K562 (cell line): ENCODE measurements at regions not wholly inside any gene's neighbourhood (a gene's known extent, or its start where the extent isn't known, plus 50 kb on each side); places are given as distances from the start of the nearest gene placed in this dataset.

Experiments used
- ATAC-seq: fragments of 200-7000 bp; cut with Tn5 transposase; 3 replicates; pipeline ENCODE4 v1.9.1; 2020; ENCODE audit warnings: moderate library complexity
- BruUV-seq: library from RNA; stranded (reverse); fragments of 400-500 nt; replicated peaks from 2 replicates; lab custom pipeline; 2021; lab: Mats Ljungman, UMichigan
- CTCF ChIA-PET: fragments of 300-600 bp; formaldehyde crosslinking; extraction: SDS; loops from one replicate; lab custom pipeline; 2021; ENCODE audit warnings: low intra/inter-chr PET ratio; lab: Yijun Ruan, JAX
- POLR2A ChIA-PET: fragments of 300-600, 350-650 bp; sonication (Branson Sonifier 250); formaldehyde crosslinking; extraction: SDS; loops from one replicate; lab custom pipeline; 2021; ENCODE audit warnings: antibody characterized with exemption, inconsistent platforms; lab: Yijun Ruan, JAX
- DNase-seq, 4 experiments: peaks; one replicate each; pipeline versions ENCODE4 v3.0.0 to v3.0.0-alpha.2; 2011 to 2018; ENCODE audit warnings: low spot score in 3 of 4, mixed read lengths in 3 of 4; ENCODE audit errors: extremely low read depth in 1 of 4
- FAIRE-seq: peaks from 2 replicates; lab custom pipeline; 2011; peaks lifted over from hg19 to GRCh38; lab: Jason Lieb, UNC
- H2AFZ ChIP-seq: 2 replicates; pipeline ENCODE4 v1.6.0; 2011; ENCODE audit warnings: low read depth, low read length, control low read depth, inconsistent platforms
- H3K27ac ChIP-seq: fragments of 200-600 bp; 3 replicates; pipeline ENCODE4 v1.8.0; 2011; ENCODE audit warnings: low read depth, mild to moderate bottlenecking, control low read depth, inconsistent platforms, low read length, moderate library complexity, mixed read lengths; ENCODE audit errors: extremely low read depth
- H3K27me3 ChIP-seq, 2 experiments: fragments of 300-600 bp in 1 of 2; 2 replicates in 1 of 2; 3 replicates in 1 of 2; pipeline versions ENCODE4 v1.6.0 to v1.8.0; 2011; ENCODE audit warnings: inconsistent platforms in 2 of 2, low read length in 2 of 2, mild to moderate bottlenecking in 1 of 2, mixed read lengths in 1 of 2, moderate library complexity in 1 of 2; ENCODE audit not compliant: control insufficient read depth in 2 of 2, insufficient read depth in 2 of 2
- H3K36me3 ChIP-seq: fragments of 300-600 bp; 3 replicates; pipeline ENCODE4 v1.8.0; 2011; ENCODE audit warnings: mild to moderate bottlenecking, low read length, inconsistent platforms; ENCODE audit not compliant: control insufficient read depth, insufficient read depth
- H3K4me1 ChIP-seq, 2 experiments: fragments of 200-600 bp in 1 of 2; replicated peaks in 1 of 2; 2 replicates in 1 of 2; 3 replicates in 1 of 2; pipeline versions ENCODE4 v1.5.1 to v1.8.0; 2011; ENCODE audit warnings: inconsistent platforms in 2 of 2, low read length in 2 of 2, mild to moderate bottlenecking in 1 of 2, mixed read lengths in 1 of 2, moderate library complexity in 1 of 2; ENCODE audit not compliant: control insufficient read depth in 2 of 2, insufficient read depth in 2 of 2
- H3K4me2 ChIP-seq: 2 replicates; pipeline ENCODE4 v1.6.1; 2011; ENCODE audit warnings: low read length, control low read depth, inconsistent platforms, mixed read lengths; ENCODE audit not compliant: insufficient read depth
- H3K4me3 ChIP-seq: fragments of 200-600 bp; sonication (generic), shearing (Covaris generic); 2 replicates; pipeline ENCODE4 v1.5.1; 2016; ENCODE audit warnings: control low read depth, inconsistent platforms
- H3K79me2 ChIP-seq: fragments of 200-600 bp; 3 replicates; pipeline ENCODE4 v1.8.0; 2011; ENCODE audit warnings: low read length, inconsistent platforms; ENCODE audit not compliant: control insufficient read depth, insufficient read depth
- H3K9ac ChIP-seq, 2 experiments: 2 replicates each; pipeline versions ENCODE4 v1.6.0 to v1.6.1; 2011; ENCODE audit warnings: low read depth in 2 of 2, low read length in 2 of 2, control low read depth in 1 of 2, inconsistent platforms in 1 of 2, mild to moderate bottlenecking in 1 of 2, mixed read lengths in 1 of 2; ENCODE audit not compliant: insufficient read depth in 1 of 2
- H3K9me1 ChIP-seq: one replicate; pipeline ENCODE4 v1.6.0; 2011; ENCODE audit warnings: inconsistent platforms, mild to moderate bottlenecking, low read length, moderate library complexity; ENCODE audit not compliant: control insufficient read depth, insufficient read depth
- H3K9me3 ChIP-seq: replicated peaks from 2 replicates; pipeline ENCODE4 v1.5.1; 2011; ENCODE audit warnings: low read depth, low read length, inconsistent platforms; ENCODE audit not compliant: control insufficient read depth, insufficient read depth
- H4K20me1 ChIP-seq: replicated peaks from 2 replicates; pipeline ENCODE4 v1.6.1; 2011; ENCODE audit warnings: low read length, inconsistent platforms, mixed read lengths; ENCODE audit not compliant: control insufficient read depth, insufficient read depth
- ATF6 ChIP-seq: sonication (generic); formaldehyde crosslinking; IDR thresholded peaks from 2 replicates; pipeline ENCODE4 v1.4.0; 2020; ENCODE audit warnings: mild to moderate bottlenecking, missing genetic modification reagents
- CCAR2 ChIP-seq: fragments of 200-400 bp; formaldehyde crosslinking; IDR thresholded peaks from 2 replicates; pipeline ENCODE4 v1.6.1; 2017; ENCODE audit warnings: mild to moderate bottlenecking, low read depth, low read length
- CREB3L1 ChIP-seq: fragments of 450-650 bp; IDR thresholded peaks from 2 replicates; pipeline ENCODE4 v1.6.1; 2014; ENCODE audit warnings: low read depth, mild to moderate bottlenecking, moderate library complexity, borderline replicate concordance
- MXI1 ChIP-seq: IDR thresholded peaks from 2 replicates; pipeline ENCODE4 v1.6.1; 2011; ENCODE audit warnings: low read depth, mild to moderate bottlenecking, improper control_type of control experiment, low read length
- PHF20 ChIP-seq: fragments of 450-650 bp; IDR thresholded peaks from 2 replicates; pipeline ENCODE4 v1.6.1; 2018; ENCODE audit not compliant: partially characterized antibody
- SIN3B ChIP-seq: fragments of 450-650 bp; IDR thresholded peaks from 2 replicates; pipeline ENCODE4 v1.6.1; 2017; ENCODE audit warnings: low read depth, mild to moderate bottlenecking, moderate library complexity
- TRIM24 ChIP-seq, 2 experiments: fragments of 450-650 bp; IDR thresholded peaks; 2 replicates each; pipeline ENCODE4 v1.6.1; 2016
- ZNF518B ChIP-seq: fragments of 250-450 bp; sonication (Bioruptor Pico); IDR thresholded peaks from 2 replicates; pipeline ENCODE4 v1.5.0; 2021; ENCODE audit warnings: mild to moderate bottlenecking, moderate library complexity
- WGBS: fragments of 100-300 bp; shearing (Covaris generic); methylation state at CpG from one replicate; pipeline ENCODE4 v1.1.6; 2016; ENCODE audit warnings: low coverage, mixed read lengths; ENCODE audit not compliant: insufficient coverage; ENCODE audit errors: missing lambda C conversion rate; 5-methylcytosine and 5-hydroxymethylcytosine counted together
- in situ Hi-C: fragments of 300-500 bp; cut with MboI; formaldehyde crosslinking; loops from 4 replicates; pipeline ENCODE4 v1.15.0; 2018; ENCODE audit warnings: inconsistent platforms, mixed read lengths
- intact Hi-C: fragments of 100-400 bp; cut with micrococcal nuclease; formaldehyde crosslinking; loops from 2 replicates; pipeline ENCODE4 v1.14.2; 2022

GRCh38 chr19:27758626-27759505 lies 1454.1 kb downstream of the UQCRFS1 start:
- Histone ChIP-seq H3K4me2 (no peak overlapping the region), H3K27ac (no peak overlapping the region), H3K79me2 (no peaks in the 10 kb centered on the region), H4K20me1 (no peaks in the 10 kb centered on the region), H3K9me1 (no peaks in the 10 kb centered on the region), H3K9me3 (no peaks in the 10 kb centered on the region), H3K4me1 (no peaks in the 10 kb centered on the region), H2AFZ (no peak overlapping the region), H3K36me3 (no peaks in the 10 kb centered on the region), H3K4me3 (no peak overlapping the region), H3K27me3 (no peaks in the 10 kb centered on the region), H3K9ac (no peak overlapping the region)
- intact Hi-C loops (no loop called here), in situ Hi-C loops (no loop called here)
- ATAC-seq (no peak), FAIRE-seq (no peak), DNase-seq (no peak)
- ChIA-PET POLR2A (no interaction called here), CTCF (no interaction called here)
- no peak for TF ChIP-seq CREB3L1
- no peak for TF ChIP-seq CCAR2
- no peak for TF ChIP-seq PHF20
- no peak for TF ChIP-seq TRIM24 (IDR thresholded peaks at IDR 0.05)
- no peak for TF ChIP-seq SIN3B
- TF ChIP-seq ATF6 (CRISPR knock-in tag): no peak
- TF ChIP-seq MXI1: no peak
- no peak for TF ChIP-seq ZNF518B
- BruUV-seq: no TSS peak
- 37% methylated on average over 18 of the region's 18 CpGs for WGBS
